GM19035 (cell line): ENCODE measurements at regions not wholly inside any gene's neighbourhood (a gene's known extent, or its start where the extent isn't known, plus 50 kb on each side); places are given as distances from the start of the nearest gene placed in this dataset.
"Not testable (repeated sequence)": the region's sequence is repeated elsewhere in the genome, so short reads cannot be mapped to it uniquely, and the experiment has no call there.

ENCODE experiments used
- ATAC-seq: cut with Tn5 transposase; IDR thresholded peaks from one replicate; pipeline ENCODE4 v1.9.1; 2021; ENCODE audit not compliant: unreplicated experiment

DNA sequence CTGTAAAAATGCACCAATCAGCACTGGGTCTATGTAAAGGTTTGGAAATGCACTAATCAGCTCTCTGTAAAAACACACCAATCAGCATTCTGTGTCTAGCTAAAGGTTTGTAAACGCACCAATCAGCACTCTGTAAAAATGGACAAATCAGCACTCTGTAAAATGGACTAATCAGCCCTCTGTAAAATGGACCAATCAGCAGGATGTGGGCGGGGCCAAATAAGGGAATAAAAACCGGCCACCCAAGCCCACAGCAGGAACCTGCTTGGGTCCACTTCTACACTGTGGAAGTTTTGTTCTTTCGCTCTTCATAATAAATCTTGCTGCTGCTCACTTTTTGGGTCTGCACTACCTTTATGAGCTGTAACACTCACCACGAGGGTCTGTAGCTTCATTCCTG is 101.0 kb downstream of the SMC2 start:
- ATAC-seq: not testable (repeated sequence)

- no peak for ATAC-seq
Measured at GRCh38 chr9:104200456-104200994, 106.4 kb downstream of the SMC2 start.

GRCh38 chr9:104206766-104207165 is 112.7 kb downstream of the SMC2 start:
- no peak for ATAC-seq

- ATAC-seq: no peak
Measured at GRCh38 chr9:104209387-104209786, 115.3 kb downstream of the SMC2 start.

DNA sequence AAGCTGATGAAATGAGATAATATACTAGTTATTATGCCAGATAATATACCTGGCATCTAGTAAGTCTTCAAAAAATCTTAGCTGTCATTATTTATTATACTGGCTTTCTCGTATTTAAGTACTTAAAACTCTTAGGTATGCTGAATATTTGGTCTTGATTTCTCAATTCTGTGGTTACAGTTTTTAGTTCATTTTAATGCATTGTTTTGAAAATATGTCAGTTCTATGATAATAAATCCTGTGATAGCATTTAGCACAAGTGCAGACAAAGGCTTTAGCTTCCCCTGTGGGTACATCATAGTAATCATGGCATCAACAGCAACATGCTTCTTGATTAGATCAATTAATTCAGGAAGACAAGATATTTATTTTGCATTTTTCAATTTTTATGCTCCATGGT is 133.0 kb downstream of the SMC2 start:
- no peak for ATAC-seq

- ATAC-seq: no peak
Measured at GRCh38 chr9:104232781-104233341, 138.8 kb downstream of the SMC2 start.

DNA sequence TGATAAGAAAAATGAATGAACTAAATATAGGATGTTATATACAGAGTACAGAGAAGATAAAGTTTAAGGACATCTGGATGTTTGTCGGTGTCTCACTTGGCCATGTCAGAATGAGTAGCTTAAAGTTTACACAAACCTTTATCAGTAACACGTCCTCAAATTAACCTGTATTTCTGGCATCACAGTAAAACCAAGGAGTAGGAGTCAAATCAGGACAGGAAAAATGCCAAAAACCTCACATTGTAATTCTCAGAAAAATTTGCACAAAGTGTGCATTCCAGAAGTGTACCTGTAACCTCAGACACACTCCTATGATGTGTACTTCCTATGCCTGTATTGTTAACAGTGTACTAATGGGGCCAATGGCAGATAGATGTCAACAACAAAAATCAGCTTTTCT is 139.3 kb downstream of the SMC2 start:
- ATAC-seq: no peak

DNA sequence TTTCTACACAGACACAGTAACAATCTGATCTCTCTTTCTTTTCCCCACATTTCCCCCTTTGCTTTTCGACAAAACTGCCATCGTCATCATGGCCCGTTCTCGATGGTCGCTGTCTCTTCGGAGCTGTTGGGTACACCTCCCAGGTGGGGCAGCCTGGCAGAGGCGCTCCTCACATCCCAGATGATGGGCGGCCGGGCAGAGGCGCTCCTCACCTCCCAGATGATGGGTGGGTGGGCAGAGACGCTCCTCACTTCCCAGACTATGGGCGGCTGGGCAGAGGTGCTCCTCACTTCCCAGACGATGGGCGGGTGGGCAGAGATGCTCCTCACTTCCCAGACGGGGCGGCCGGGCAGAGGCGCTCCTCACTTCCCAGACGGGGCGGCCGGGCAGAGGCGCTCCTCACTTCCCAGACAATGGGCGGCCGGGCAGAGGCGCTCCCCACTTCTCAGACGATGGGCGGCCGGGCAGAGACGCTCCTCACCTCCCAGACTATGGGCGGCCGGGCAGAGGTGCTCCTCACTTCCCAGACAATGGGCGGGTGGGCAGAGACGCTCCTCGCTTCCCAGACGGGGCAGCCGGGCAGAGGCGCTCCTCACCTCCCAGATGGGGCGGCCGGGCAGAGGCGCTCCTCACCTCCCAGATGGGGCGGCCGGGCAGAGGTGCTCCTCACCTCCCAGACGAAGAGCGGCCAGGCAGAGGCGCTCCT is 140.7 kb downstream of the SMC2 start:
- ATAC-seq: not testable (repeated sequence)

GRCh38 chr9:104235347-104236120 is 141.4 kb downstream of the SMC2 start:
- not testable (repeated sequence) for ATAC-seq

DNA sequence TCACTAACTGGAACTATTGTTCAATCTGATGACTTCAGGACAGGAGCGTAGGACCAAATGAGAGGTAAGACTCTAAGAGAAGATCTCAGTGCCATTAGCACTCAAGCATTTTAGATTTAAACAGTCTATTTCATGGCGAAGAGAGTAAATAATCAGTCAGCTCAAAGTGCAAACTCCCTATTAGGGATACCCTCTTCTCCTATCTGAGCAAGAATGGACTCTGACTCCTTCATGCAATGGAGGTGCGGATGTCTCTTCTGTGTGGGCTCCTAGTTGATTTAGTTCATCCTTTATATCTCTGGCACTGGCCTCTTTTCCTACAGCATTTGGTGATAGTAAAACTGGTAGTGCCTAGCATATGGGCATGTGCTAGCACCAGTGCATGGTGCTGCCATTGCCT is 144.6 kb downstream of the SMC2 start:
- no peak for ATAC-seq

GRCh38 chr9:104240890-104241289 is 146.8 kb downstream of the SMC2 start:
- ATAC-seq: no peak

- no peak for ATAC-seq
Measured at GRCh38 chr9:104245925-104246324, 151.8 kb downstream of the SMC2 start.

DNA sequence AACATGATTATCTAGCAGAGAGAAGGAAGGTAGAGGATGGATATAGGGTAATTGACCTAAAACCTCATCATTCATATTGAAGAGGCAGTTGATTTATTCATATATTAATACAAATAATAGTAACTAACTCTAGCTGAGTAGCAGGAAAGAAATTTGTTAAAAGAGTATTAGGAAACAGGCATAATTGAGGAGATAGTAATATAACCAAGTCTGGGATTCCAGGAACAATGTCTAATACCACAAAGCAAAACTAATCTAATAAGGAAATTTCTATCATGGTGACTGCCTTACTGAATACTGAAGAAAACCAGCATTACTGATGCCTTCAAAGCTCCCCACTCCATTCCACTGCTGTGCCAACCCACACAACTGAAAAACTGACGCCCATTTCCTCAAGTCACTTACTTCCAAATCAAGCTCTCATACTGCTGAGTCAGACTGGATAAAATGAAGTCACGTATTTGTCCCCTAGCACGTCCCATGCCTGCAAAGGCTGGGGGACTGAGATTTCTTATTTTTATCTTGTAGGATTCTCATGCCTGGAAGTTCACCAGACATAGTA is 153.9 kb downstream of the SMC2 start:
- no peak for ATAC-seq

GRCh38 chr9:104256031-104256695 is 162.1 kb downstream of the SMC2 start:
- no peak for ATAC-seq

GRCh38 chr9:104256696-104257062 is 162.6 kb downstream of the SMC2 start:
- ATAC-seq: no peak

DNA sequence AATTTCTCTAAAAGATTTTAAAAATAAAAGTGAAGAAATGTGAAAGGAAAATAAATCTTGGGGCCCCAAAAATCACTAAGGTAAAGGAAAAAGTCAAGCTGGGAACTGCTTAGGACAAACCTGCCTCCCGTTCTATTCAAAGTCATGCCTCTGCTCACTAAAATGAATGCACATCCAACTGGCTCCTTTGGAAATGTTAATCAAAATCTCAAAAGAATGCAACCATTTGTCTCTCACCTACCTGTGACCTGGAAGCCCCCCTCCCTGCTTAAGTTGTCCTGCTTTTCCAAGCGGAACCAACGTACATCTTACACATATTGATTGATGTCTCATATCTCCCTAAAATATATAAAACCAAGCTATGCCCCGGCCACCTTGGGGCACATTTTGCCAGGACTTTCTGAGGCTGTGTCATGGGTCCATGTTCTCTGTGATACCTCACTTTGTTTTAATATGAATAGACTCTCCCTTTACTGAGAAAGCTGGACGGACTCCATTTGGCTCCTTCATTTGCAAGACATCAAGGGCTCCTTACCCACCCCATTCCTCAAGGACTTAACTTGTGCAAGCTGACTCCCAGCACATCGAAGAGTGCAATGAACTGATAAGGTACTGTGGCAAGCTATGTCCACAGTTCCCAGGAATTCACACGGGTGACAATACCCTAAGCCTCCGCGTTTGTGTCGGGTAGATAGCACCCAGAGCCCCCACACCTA is 164.3 kb downstream of the SMC2 start:
- ATAC-seq: no peak

- ATAC-seq: no peak
Measured at GRCh38 chr9:104260004-104260403, 165.9 kb downstream of the SMC2 start.

- no peak for ATAC-seq
Measured at GRCh38 chr9:104263942-104264341, 169.8 kb downstream of the SMC2 start.

GRCh38 chr9:104264431-104264830 is 170.3 kb downstream of the SMC2 start:
- no peak for ATAC-seq

GRCh38 chr9:104269374-104269773 is 175.3 kb downstream of the SMC2 start:
- ATAC-seq: no peak
